ENCODE measurements at regions not wholly inside any gene's neighbourhood (a gene's known extent, or its start where the extent isn't known, plus 50 kb on each side); places are given as distances from the start of the nearest gene placed in this dataset.

DNA sequence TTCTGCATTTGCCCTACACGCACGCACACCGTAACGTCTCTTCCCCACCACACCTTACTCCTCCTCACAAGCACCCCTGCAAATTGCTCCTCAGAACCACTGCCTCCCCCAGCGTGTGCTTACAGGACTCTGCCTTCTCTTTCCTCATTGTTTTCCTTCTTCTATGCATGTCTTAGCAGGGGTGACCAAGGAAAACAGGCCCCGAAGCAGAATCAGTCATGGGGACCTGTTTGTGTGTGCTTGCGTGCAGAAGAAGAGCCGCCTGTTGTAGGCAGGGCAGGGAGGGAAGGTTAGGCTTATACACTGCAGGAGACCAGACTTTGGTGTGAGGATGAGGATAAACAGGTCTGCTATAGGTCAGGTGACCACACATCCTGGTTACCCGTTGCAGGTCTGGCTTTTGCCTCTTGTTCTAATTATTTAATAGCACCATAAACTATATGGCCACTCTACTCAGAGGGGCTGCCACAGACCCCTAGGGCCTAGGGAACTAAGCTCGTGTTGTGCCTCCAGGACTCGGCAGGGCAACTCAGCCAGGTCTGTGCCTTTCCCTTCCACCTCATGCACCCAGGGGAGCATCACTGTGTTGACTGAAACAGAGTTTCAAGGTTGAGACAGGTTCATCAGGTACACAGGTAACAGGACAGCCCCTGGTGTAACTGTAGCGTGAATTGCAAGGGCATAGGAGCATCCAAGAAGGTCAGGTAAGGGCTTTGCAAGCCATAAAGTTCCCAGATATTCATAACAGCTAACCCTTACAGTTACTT is 60.8 kb upstream of the EPS8L3 start:
- TF ChIP-seq POLR2AphosphoS5 (IDR thresholded peaks at IDR 0.05; ENCODE audit: borderline replicate concordance, low read depth, low read length) (no peak), EZH2 (IDR thresholded peaks at IDR 0.05) (no peak), FOXP2 (optimal IDR thresholded peaks at IDR 0.05; ENCODE audit: control extremely low read depth, extremely low read length, insufficient read depth) (no peak)

Data from SK-N-MC (cell line).